ENCODE measurements at regions not wholly inside any gene's neighbourhood (a gene's known extent, or its start where the extent isn't known, plus 50 kb on each side); places are given as distances from the start of the nearest gene placed in this dataset.

DNA sequence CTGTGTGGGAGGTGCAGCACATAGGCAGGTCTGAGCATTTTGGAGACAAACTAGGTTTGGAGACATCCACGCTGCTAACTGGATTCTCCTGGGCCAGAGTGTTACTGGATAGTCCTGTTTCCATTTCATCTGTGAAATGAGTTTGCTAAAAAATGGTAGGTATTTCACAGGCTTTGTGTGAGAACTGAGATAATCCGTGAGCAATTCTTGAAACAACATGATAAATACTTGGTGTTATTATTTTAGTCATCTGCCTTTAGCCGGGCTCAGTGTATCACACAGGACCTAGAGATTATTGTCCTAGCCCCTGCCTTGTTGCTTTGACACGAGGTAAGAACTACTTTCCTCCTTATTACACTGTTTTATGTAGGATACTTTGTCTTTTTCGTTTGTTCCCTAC, 63.0 kb downstream of the PRR18 start:
- H3K4me1 ChIP-seq = no peaks in the 10 kb centered on the region
- DNase-seq = no peak
- TF ChIP-seq CTCF (IDR thresholded peaks at IDR 0.05) = no peak
- intact Hi-C loops (cut with DNase I; ENCODE audit: low total_unique reads) = no loop called here
- no peaks in the 10 kb centered on the region for H3K36me3 ChIP-seq
- no peak overlapping the region for H3K27ac ChIP-seq
- H3K27me3 ChIP-seq = peaks cover 0 to 17% of the 10 kb centered on the region in 2 donors
- no peak overlapping the region for H3K4me3 ChIP-seq
- H3K9me3 ChIP-seq = no peaks in the 10 kb centered on the region

- DNase-seq = no peak
- Histone ChIP-seq H3K4me3 (no peak overlapping the region), H3K27ac (no peak overlapping the region), H3K4me1 (no peaks in the 10 kb centered on the region), H3K9me3 (no peaks in the 10 kb centered on the region), H3K27me3 (peaks cover 0 to 14% of the 10 kb centered on the region in 2 donors), H3K36me3 (no peaks in the 10 kb centered on the region)
- TF ChIP-seq CTCF (IDR thresholded peaks at IDR 0.05) = no peak
- intact Hi-C loops (cut with DNase I; ENCODE audit: low total_unique reads) = no loop called here
Observed at GRCh38 chr6:166244353-166245045, 63.7 kb downstream of the PRR18 start.

DNA sequence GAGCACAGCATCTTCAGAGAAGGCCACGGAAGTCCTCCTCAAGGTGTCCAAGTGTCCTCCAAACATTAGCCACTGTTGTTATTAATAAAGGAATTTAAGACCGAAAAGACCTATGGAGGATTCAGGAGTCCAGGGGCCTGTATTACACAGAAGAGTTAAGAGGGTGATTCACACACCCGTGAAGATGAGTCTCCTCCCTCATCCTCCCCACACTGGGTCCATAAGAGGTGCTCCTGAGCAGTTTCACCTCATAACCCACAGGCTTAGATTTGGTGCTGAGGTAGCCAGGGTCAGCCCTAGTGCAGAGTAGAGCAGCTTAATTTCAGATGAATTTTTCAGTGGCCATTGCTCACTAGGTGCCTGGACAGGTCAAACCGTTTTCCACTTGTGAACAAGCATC, 65.3 kb downstream of the PRR18 start:
- Histone ChIP-seq H3K27me3 (peaks cover 0 to 14% of the 10 kb centered on the region in 2 donors), H3K4me3 (no peak overlapping the region), H3K36me3 (no peaks in the 10 kb centered on the region), H3K4me1 (no peaks in the 10 kb centered on the region), H3K9me3 (no peaks in the 10 kb centered on the region), H3K27ac (no peak overlapping the region)
- no peak for TF ChIP-seq CTCF (IDR thresholded peaks at IDR 0.05)
- intact Hi-C loops (cut with DNase I; ENCODE audit: low total_unique reads) = no loop called here
- no peak for DNase-seq

- H3K4me1 ChIP-seq = no peaks in the 10 kb centered on the region
- DNase-seq = no peak
- intact Hi-C loops (cut with DNase I; ENCODE audit: low total_unique reads) = no loop called here
- H3K27ac ChIP-seq = no peak overlapping the region
- H3K9me3 ChIP-seq = no peaks in the 10 kb centered on the region
- H3K4me3 ChIP-seq = no peak overlapping the region
- peaks cover 0 to 15% of the 10 kb centered on the region in 2 donors for H3K27me3 ChIP-seq
- TF ChIP-seq CTCF (IDR thresholded peaks at IDR 0.05) = no peak
- H3K36me3 ChIP-seq = no peaks in the 10 kb centered on the region
Observed at GRCh38 chr6:166241974-166242373, 66.2 kb downstream of the PRR18 start.

DNA sequence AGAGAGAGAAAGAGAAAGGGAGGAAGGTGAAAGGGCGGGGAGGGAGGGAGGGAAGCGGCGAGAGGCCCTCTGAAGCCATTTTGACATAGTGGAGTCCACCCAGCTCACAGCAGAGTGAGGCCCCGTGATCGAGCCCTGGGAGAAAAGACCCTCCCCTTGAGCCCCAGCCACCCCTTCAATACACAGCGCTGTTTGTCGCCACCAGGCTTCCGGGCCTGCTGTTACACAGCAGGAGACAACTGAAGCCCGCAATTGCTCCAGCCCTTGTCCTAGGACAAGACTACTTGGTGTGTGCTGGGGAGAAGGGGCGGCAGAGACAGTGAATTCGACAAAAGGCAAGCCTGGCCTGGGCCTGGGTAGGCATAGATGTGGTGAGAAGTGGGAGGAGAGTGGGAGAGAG, 67.3 kb downstream of the PRR18 start:
- Histone ChIP-seq H3K36me3 (no peaks in the 10 kb centered on the region), H3K27me3 (peaks cover 0 to 22% of the 10 kb centered on the region in 2 donors)

More for the DNA sequence above, 67.3 kb downstream of the PRR18 start:
- H3K4me1 ChIP-seq = no peaks in the 10 kb centered on the region
- no peaks in the 10 kb centered on the region for H3K9me3 ChIP-seq
- H3K27ac ChIP-seq = no peak overlapping the region
- TF ChIP-seq CTCF (IDR thresholded peaks at IDR 0.05) = no peak
- intact Hi-C loops (cut with DNase I; ENCODE audit: low total_unique reads) = no loop called here
- no peak for DNase-seq
- H3K4me3 ChIP-seq = no peak overlapping the region

Data from tibial artery (tissue), 4 donors.